K562 (cell line): ENCODE measurements at regions not wholly inside any gene's neighbourhood (a gene's known extent, or its start where the extent isn't known, plus 50 kb on each side); places are given as distances from the start of the nearest gene placed in this dataset.

ENCODE experiments used
- CEBPB ChIP-seq: fragments of 450-650 bp; IDR thresholded peaks from 2 replicates; pipeline ENCODE4 v1.6.1; 2016; ENCODE audit warnings: missing genetic modification characterization, missing compliant biosample characterization
- CTCF ChIP-seq, 3 experiments: IDR thresholded peaks in 2 of 3; conservative IDR thresholded peaks in 1 of 3; 2 replicates each; pipeline ENCODE4 v1.5.1; 2011 to 2012; ENCODE audit warnings: low read length in 3 of 3, mild to moderate bottlenecking in 3 of 3, control low read depth in 2 of 3, improper control_type of control experiment in 1 of 3, inconsistent platforms in 1 of 3, low read depth in 1 of 3, mixed read lengths in 1 of 3, moderate library complexity in 1 of 3; ENCODE audit not compliant: insufficient read depth in 2 of 3
- MEF2D ChIP-seq: conservative IDR thresholded peaks from 2 replicates; pipeline ENCODE4 v1.6.1; 2016; ENCODE audit warnings: low read depth, missing genetic modification characterization, missing compliant biosample characterization

DNA sequence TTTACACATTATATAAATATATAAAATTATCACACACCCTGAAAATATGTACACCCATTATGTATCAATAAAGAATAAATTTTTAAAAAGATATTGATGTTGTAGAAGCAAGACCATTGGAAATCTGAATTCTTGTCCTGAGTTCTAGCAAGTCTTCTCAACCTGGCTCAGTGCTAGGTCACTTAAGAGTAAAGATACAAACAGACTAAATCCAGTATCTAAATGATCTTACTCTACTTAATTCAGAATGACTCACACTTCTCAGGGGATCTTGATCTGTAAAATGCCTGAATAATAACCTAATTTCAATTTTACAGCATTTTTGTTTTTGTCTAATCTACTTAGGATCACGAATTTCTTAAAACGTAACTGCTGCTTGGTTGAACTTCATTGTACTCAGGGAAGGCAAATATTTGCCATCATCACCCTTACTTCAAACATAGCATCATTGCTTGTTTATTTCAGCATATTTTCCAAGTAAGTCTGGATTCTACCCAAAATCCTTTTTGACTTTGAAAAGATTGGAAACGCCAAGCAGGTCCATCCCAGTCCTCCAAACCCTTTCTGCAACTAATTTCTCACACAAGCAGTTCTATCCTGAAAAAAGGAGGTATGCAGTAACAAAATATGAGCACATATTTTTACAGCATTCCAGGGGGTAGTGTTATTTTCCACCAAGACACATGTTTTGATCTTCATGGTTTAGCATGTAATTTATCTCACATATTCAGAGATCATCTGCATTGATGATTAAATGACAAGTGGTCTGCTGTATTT lies 582.6 kb downstream of the PSAT1 start:
- TF ChIP-seq CTCF (IDR thresholded peaks at IDR 0.05 in 2 of 3, conservative IDR thresholded peaks at IDR 0.05 in 1 of 3; ENCODE audit: insufficient read depth in 2 of 3, low read depth in 1 of 3, low read length in 3 of 3) (no peak), CEBPB (tag) (no peak), MEF2D (tag) (no peak)
